Esophagus mucosa (tissue), 1 donor: ENCODE measurements at regions not wholly inside any gene's neighbourhood (a gene's known extent, or its start where the extent isn't known, plus 50 kb on each side); places are given as distances from the start of the nearest gene placed in this dataset.

ENCODE experiments used
- ATAC-seq: fragments of 200-7000 bp; cut with Tn5 transposase; one replicate; pipeline ENCODE4 v1.9.1; 2020
- donor health status: DM: yes; HTN: yes; CAD: no.

- ATAC-seq: no peak
Measured at GRCh38 chr9:99721898-99722297, 99.8 kb upstream of the NR4A3 start.

GRCh38 chr9:99722877-99723276 is 98.8 kb upstream of the NR4A3 start:
- ATAC-seq: no peak

- ATAC-seq: no peak
Measured at GRCh38 chr9:99724640-99725039, 97.0 kb upstream of the NR4A3 start.

GRCh38 chr9:99725852-99726251 is 95.8 kb upstream of the NR4A3 start:
- no peak for ATAC-seq

- ATAC-seq: no peak
Measured at GRCh38 chr9:99726758-99727157, 94.9 kb upstream of the NR4A3 start.

DNA sequence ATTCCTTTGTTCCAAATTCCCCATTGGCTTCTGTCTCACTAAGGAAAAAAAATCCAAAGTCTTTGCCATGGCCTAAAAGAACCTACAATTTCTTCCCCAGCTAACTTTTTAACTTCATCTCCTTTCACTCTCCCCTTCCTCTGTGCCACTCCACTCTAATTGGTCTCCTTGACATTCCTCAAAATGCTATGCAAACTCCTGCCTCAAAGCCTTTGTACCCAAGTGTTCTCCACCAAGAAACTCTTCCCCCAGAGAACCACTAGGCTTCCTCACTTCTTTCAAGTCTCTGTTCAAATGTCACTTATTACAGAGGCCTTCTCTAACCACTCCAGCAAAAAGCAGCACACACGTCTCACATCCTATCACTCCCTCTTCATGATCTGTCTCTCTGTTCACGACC is 91.6 kb upstream of the NR4A3 start:
- ATAC-seq: no peak

GRCh38 chr9:99731950-99732349 is 89.7 kb upstream of the NR4A3 start:
- ATAC-seq: no peak

- no peak for ATAC-seq
Measured at GRCh38 chr9:99732715-99733114, 89.0 kb upstream of the NR4A3 start.

GRCh38 chr9:99735041-99735440 is 86.6 kb upstream of the NR4A3 start:
- ATAC-seq: no peak

DNA sequence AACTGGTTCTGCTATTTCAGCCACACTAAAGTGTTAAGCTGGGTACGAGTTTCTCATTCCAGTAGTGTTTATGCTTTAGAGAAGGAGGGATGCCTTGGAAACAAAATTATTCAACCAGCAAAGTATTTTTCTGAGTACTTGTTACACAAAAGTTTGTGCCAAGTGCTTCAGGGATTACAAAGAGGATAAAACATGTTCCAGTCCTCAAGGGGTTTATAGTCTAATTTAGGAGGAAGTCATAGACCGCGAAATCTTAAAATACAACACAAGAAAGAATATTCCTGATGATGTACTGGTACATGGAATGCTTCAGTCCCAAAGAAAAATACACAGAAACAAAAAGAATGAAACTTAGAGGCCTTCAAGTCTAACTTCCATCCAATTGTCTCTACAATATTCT is 85.4 kb upstream of the NR4A3 start:
- ATAC-seq: no peak

GRCh38 chr9:99737649-99738048 is 84.0 kb upstream of the NR4A3 start:
- ATAC-seq: no peak

GRCh38 chr9:99743006-99743405 is 78.7 kb upstream of the NR4A3 start:
- ATAC-seq: no peak

DNA sequence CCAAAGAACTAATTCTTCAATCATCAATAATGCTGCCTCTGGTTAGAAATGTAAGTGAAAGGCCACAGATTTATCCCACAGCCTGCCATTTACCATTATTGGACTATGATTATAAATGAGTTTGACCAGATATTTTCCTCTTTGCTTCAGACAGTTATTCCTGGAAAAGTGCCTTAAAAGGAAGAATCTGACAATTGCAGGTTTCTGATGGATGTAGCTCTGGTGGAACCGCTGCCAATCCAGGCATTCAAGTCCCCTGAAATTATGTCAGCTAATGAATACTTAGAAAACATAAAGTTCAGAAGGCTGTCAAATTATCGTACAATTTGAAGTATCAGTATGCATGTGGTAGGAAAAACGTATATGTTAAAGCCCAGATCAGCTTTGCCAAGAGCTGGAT is 78.2 kb upstream of the NR4A3 start:
- no peak for ATAC-seq

DNA sequence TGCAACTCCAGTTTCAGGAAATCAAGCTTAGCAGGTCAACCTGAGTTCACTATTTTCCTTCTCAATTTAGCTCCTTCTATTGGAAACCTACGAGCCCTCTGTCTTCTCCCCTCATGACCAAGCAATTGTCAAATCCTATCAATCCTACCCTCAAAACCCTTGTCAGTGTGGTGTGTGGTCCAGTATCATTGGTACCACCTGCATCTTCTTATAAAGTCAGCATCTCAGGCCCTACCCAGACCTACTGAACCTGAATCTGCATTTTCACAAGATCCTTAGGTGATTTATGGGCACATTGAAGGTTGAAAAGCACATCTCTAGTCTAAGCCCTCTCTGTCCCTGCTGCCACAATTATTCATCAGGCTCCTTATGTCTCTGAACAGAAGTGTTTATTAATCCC is 77.6 kb upstream of the NR4A3 start:
- no peak for ATAC-seq

DNA sequence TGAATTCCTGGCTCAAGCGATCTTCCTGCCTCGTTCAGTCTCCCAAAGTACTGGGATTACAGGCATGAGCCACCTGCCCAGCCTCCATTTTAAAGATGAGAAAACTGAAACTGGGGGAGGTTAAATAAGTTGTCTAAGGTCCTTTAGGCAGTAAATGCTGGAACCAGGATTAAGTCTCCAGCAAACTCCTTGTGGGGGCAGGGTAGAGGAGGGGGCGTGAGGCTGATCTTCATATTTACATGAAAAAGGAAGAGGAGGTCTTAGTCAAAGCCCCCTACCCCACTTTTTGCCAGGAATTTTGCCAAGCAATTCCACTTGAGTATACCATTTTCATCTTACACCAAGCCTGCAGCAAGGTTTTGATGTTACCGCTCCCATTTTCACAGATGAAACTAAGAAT is 76.6 kb upstream of the NR4A3 start:
- no peak for ATAC-seq

DNA sequence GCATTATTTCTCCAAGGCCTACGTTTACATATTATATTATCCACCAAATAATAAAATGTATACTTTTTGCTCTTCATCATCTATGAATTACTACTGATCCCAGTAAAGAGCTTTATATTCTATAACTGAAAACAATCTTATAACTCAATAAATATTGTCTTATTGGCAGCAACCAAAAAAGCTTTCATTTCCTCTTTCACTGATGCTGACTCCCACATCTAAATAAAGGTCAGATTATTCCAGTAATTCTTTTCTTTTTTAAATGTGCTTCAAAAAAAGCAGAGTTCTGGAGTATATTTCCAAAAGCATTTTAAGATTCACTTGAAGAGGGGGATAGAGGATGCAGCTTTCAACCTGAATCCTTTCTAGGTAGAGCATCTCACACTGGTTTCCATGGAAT is 75.3 kb upstream of the NR4A3 start:
- ATAC-seq: no peak

GRCh38 chr9:99748266-99748665 is 73.4 kb upstream of the NR4A3 start:
- ATAC-seq: no peak

- no peak for ATAC-seq
Measured at GRCh38 chr9:99748676-99749075, 73.0 kb upstream of the NR4A3 start.

DNA sequence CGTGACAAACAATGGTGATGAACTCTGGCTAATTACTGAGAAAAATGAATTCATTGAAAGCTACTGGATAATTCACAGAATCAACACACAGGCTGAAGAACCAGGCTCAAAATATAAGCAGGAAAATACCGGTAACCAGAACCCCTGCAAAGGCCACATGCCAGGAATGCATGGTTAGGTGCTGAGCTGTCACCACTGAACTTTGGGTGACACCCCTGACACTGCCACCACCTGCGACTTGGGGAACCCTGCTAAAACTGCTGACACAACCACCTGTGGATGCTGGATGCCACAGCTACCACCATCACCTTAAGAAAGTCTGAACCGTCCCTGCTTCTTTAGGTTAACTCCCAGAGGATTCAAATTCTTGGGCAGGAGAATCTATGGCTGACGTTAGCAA is 72.0 kb upstream of the NR4A3 start:
- ATAC-seq: no peak

- ATAC-seq: no peak
Measured at GRCh38 chr9:99750526-99750925, 71.2 kb upstream of the NR4A3 start.

GRCh38 chr9:99752417-99753109 is 69.1 kb upstream of the NR4A3 start:
- no peak for ATAC-seq

DNA sequence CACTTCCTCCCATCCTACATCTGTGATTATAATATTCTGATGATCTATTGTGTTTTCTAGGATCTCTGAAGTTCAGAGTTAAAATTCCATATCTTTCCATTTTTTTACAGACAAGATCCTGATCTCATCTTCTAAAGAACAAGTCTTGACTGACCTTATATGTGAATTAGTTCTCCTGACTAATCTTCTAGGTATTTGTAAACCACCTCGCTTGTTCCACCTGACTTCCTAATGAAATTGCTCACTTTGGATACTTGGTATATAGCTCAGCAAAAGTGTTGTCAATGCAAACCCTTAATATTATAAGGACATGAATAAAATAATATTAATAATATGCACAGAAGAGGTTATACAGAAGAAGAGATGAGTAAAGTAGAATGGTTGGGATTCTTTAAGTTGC is 68.2 kb upstream of the NR4A3 start:
- no peak for ATAC-seq

- ATAC-seq: no peak
Measured at GRCh38 chr9:99760421-99760820, 61.3 kb upstream of the NR4A3 start.

DNA sequence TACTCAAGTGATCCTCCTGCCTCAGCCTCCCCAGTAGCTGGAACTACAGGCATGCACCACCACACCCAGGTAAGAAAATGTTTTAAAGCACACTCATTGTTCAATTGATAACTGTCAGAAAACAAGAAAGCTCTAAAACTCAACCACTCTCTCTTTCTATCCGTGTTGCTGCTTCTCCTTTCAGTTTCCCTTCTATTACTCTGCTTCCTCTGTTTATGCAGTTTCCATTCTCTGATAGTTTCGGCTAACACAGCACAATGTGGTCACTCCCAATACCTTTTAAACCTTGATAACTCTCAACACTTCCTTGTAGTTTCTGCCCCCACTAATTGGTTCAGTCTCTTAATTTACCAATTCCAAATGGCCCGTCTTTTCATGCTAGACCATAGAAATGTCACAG is 59.2 kb upstream of the NR4A3 start:
- ATAC-seq: no peak
